Tibial nerve (tissue), 4 donors: ENCODE measurements at regions not wholly inside any gene's neighbourhood (a gene's known extent, or its start where the extent isn't known, plus 50 kb on each side); places are given as distances from the start of the nearest gene placed in this dataset.

Experiments
- DNase-seq, 2 donors: peaks; one replicate each; pipeline ENCODE4 v3.0.0-alpha.2; 2019; ENCODE audit warnings: low spot score in 2 of 2
- H3K27ac ChIP-seq, 4 donors: fragments of 200-600 bp; sonication (generic) in 3 of 4; one replicate each; pipeline ENCODE4 v1.5.1; 2017 to 2019; ENCODE audit warnings: mild to moderate bottlenecking in 1 of 4
- H3K27me3 ChIP-seq, 2 donors: fragments of 200-600 bp; sonication (generic) in 1 of 2; one replicate each; pipeline versions ENCODE4 v1.5.1 to v1.6.0; 2017 to 2019
- H3K36me3 ChIP-seq, 3 donors: fragments of 200-600 bp; sonication (generic); one replicate each; pipeline ENCODE4 v1.5.1; 2018 to 2019
- H3K4me1 ChIP-seq, 4 donors: fragments of 200-600 bp; sonication (generic) in 3 of 4; one replicate each; pipeline ENCODE4 v1.5.1; 2017 to 2019
- H3K4me3 ChIP-seq, 4 donors: fragments of 200-600 bp; sonication (generic) in 3 of 4; one replicate each; pipeline ENCODE4 v1.5.1; 2017 to 2019; ENCODE audit warnings: mild to moderate bottlenecking in 1 of 4, moderate library complexity in 1 of 4
- H3K9me3 ChIP-seq, 4 donors: fragments of 200-600 bp; sonication (generic) in 3 of 4; one replicate each; pipeline ENCODE4 v1.5.1; 2017 to 2019
- EP300 ChIP-seq, 2 donors: sonication (generic); formaldehyde crosslinking; IDR thresholded peaks; one replicate each; pipeline ENCODE4 v1.6.1; 2017; ENCODE audit warnings: antibody characterized with exemption in 2 of 2, mild to moderate bottlenecking in 1 of 2
- POLR2A ChIP-seq, 2 donors: fragments of 450-650 bp; IDR thresholded peaks; one replicate each; pipeline ENCODE4 v1.6.1; 2017; ENCODE audit warnings: antibody characterized with exemption in 2 of 2, mild to moderate bottlenecking in 2 of 2, moderate library complexity in 2 of 2
- WGBS, 2 donors: methylation state at CpG; one replicate each; pipeline ENCODE4 v1.1.5; 2018; 5-methylcytosine and 5-hydroxymethylcytosine counted together
- TF ChIP-seq, protein P1 (sequence below), 5 experiments: fragments of 200-600 bp in 3 of 5; fragments of 450-650 bp in 2 of 5; sonication (generic) in 3 of 5; IDR thresholded peaks; one replicate each; pipeline ENCODE4 v1.5.1; 2016 to 2019; ENCODE audit warnings: antibody characterized with exemption in 5 of 5, mild to moderate bottlenecking in 3 of 5, moderate library complexity in 2 of 5

DNA sequence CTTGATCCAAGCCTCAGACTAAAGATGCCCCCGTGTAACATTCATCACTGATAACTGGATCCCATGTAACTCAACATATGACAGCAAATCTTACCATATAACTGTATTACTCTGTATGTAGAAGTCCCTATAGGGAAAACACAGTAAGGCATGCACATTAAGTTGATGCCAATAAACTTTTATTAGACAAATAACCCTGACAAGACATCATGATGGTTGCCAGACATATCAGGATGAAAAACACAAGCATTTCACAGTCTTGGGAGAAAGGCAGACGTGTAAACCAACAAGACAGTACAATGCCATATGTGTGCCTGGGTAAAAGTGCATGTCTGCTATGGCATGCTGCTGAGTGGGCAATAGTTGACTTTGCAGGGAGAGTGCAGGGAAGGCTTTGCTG is 142.2 kb downstream of the HERPUD2 start:
- WGBS, 2 donors: 80 to 84% methylated on average over 2 of the region's 2 CpGs

DNA sequence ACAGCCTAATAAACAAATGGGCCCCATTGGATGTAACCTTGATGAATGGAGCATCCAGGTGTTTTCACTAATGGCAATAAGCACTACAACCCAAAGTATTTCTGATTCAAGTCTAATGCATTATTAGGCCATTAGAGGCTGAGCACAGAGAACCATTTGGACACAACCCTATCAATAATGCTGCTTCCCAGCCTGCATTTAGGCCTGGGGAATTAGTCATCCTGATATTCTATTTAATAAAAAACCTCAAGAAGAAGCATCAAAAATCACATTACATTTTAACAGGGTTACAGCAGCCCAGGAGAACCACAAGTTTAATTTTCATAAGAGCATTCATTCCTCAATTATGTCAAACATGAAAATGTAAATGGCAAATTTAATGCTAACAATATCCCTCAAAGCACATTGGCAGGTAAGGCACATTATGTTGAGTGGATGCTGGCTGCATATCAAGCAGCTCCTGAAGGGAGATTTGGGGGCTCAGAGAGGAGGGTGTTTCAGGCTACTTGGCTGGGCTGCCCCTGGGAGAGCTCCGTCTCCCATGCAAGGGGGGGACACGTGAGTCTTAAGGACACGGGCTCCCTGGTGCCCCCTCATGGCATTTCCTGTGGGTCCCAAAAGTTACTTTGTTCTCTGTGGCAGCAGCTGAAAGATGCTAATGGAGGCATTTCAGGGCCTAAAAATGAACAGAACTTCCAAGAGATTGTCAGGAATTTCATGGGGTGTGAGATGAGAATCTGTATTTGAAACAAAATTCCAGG is 143.4 kb downstream of the HERPUD2 start:
- 18 to 19% methylated on average over 3 of the region's 3 CpGs for WGBS, 2 donors
- H3K4me1 ChIP-seq: peaks cover 0 to 4% (median 0%) of the 10 kb centered on the region in 4 donors

More for the DNA sequence above, 142.2 kb downstream of the HERPUD2 start:
- no peak for DNase-seq
- Histone ChIP-seq H3K27me3 (no peaks in the 10 kb centered on the region), H3K9me3 (no peaks in the 10 kb centered on the region), H3K27ac (no peak overlapping the region), H3K36me3 (no peaks in the 10 kb centered on the region), H3K4me1 (peaks cover 0 to 4% (median 0%) of the 10 kb centered on the region in 4 donors), H3K4me3 (no peak overlapping the region)
- TF ChIP-seq EP300 (IDR thresholded peaks at IDR 0.05): no peak

DNA sequence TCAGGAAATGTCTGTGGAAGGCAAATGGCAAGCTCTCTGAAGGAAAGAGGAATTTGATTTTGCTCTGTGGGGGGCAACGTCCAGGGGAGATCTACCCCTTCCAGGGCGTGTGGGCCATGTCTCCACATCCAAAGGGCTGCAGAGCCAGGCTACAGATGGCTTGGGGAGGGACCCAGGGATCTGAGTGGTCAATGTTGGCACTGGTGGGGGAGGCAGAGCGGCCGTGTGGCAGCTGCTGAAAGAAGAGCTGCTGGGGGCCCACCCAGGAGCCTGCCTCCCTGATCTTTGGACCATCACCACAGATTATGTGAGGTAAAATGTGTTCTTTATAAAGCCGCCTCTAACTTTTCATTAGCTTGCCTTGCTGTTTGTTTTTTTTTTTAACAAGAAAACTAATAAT is 144.1 kb downstream of the HERPUD2 start:
- no peak overlapping the region for H3K27ac ChIP-seq
- 68 to 79% methylated on average over 5 of the region's 5 CpGs for WGBS, 2 donors
- TF ChIP-seq POLR2A (IDR thresholded peaks at IDR 0.05) (no peak), EP300 (IDR thresholded peaks at IDR 0.05) (no peak)
- TF ChIP-seq, protein P1, sequence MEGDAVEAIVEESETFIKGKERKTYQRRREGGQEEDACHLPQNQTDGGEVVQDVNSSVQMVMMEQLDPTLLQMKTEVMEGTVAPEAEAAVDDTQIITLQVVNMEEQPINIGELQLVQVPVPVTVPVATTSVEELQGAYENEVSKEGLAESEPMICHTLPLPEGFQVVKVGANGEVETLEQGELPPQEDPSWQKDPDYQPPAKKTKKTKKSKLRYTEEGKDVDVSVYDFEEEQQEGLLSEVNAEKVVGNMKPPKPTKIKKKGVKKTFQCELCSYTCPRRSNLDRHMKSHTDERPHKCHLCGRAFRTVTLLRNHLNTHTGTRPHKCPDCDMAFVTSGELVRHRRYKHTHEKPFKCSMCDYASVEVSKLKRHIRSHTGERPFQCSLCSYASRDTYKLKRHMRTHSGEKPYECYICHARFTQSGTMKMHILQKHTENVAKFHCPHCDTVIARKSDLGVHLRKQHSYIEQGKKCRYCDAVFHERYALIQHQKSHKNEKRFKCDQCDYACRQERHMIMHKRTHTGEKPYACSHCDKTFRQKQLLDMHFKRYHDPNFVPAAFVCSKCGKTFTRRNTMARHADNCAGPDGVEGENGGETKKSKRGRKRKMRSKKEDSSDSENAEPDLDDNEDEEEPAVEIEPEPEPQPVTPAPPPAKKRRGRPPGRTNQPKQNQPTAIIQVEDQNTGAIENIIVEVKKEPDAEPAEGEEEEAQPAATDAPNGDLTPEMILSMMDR (IDR thresholded peaks at IDR 0.05): no peak
- no peaks in the 10 kb centered on the region for H3K9me3 ChIP-seq
- no peaks in the 10 kb centered on the region for H3K27me3 ChIP-seq
- H3K4me3 ChIP-seq: no peak overlapping the region
- DNase-seq: no peak
- H3K36me3 ChIP-seq: no peaks in the 10 kb centered on the region
- peaks cover 0 to 4% (median 0%) of the 10 kb centered on the region in 4 donors for H3K4me1 ChIP-seq

More for the DNA sequence above, 143.4 kb downstream of the HERPUD2 start:
- no peak for DNase-seq
- H3K27ac ChIP-seq: no peak overlapping the region
- no peak for TF ChIP-seq EP300 (IDR thresholded peaks at IDR 0.05)
- TF ChIP-seq, protein P1 (IDR thresholded peaks at IDR 0.05): no peak
- TF ChIP-seq POLR2A (IDR thresholded peaks at IDR 0.05): no peak
- H3K27me3 ChIP-seq: no peaks in the 10 kb centered on the region
- no peaks in the 10 kb centered on the region for H3K36me3 ChIP-seq
- no peak overlapping the region for H3K4me3 ChIP-seq
- H3K9me3 ChIP-seq: no peaks in the 10 kb centered on the region

DNA sequence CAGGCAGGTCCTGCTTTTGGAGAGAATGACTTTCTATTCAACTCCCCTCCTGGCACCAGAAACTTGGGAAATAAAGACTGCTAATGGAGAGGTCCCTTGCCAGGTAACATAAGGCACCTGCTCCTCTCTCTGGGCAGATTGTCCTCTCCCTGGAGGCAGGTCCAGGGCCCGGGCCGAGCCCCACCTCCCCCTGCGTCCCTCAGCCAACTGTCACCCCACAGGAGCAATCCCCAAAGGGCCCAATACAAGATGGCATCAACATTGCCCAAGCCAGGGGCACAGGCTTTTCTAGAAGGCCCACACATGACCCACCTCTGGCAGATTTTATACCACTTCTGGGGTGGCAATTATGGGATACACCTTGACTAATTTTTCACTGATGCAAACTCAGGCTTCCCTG is 145.2 kb downstream of the HERPUD2 start:
- Histone ChIP-seq H3K27ac (no peak overlapping the region), H3K27me3 (no peaks in the 10 kb centered on the region), H3K36me3 (no peaks in the 10 kb centered on the region), H3K9me3 (no peaks in the 10 kb centered on the region), H3K4me1 (peaks cover 0 to 4% (median 0%) of the 10 kb centered on the region in 4 donors), H3K4me3 (no peak overlapping the region)
- no peak for DNase-seq
- WGBS, 2 donors: 89 to 96% methylated on average over 3 of the region's 3 CpGs
- TF ChIP-seq EP300 (IDR thresholded peaks at IDR 0.05): no peak
- TF ChIP-seq, protein P1 (IDR thresholded peaks at IDR 0.05): no peak
- no peak for TF ChIP-seq POLR2A (IDR thresholded peaks at IDR 0.05)

DNA sequence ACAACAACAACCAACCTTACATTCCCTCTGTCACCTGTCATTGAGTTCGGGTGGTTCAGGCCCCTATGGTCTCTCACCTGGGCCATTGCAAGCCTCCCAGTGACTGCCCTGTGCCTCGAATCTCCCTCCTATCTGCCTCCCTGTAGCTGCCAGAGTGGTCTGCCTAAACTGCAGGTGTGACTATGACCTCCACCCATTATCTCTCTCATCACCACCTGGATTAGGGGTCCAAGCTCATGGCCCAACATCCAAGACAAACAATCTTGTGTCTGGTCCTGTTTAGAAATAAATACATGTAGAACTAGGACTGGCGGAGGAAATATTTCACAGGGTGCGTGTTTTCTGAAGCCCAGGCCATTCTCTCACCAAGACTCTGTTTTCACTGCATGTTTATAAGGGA is 146.6 kb downstream of the HERPUD2 start:
- Histone ChIP-seq H3K4me1 (no peaks in the 10 kb centered on the region), H3K36me3 (no peaks in the 10 kb centered on the region), H3K27ac (no peak overlapping the region), H3K4me3 (no peak overlapping the region), H3K27me3 (no peaks in the 10 kb centered on the region), H3K9me3 (no peaks in the 10 kb centered on the region)
- TF ChIP-seq POLR2A (IDR thresholded peaks at IDR 0.05) (no peak), EP300 (IDR thresholded peaks at IDR 0.05) (no peak)
- TF ChIP-seq, protein P1 (IDR thresholded peaks at IDR 0.05): no peak
- WGBS, 2 donors: 88 to 95% methylated on average over 4 of the region's 4 CpGs
- DNase-seq: no peak
